ENCODE measurements at regions not wholly inside any gene's neighbourhood (a gene's known extent, or its start where the extent isn't known, plus 50 kb on each side); places are given as distances from the start of the nearest gene placed in this dataset.

DNA sequence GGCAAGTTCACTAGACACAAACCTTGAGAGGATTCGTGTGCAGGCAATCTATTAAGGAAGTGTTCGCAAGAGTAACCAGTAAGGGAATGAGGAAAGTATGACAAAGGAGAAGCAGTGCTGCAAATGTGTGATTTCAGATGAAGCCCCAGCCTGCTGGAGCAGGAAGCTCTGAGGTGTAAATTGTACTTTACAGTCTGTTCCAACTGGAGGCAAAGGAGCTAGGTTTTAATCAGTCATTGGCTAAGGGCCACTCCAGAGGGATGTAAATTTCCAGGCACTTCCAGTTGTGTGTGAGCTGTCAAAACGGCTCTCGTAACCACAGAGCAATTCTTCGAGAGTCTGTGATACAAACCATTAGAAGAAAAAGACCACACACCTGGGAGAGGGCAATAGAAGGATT lies 359.5 kb upstream of the FAM98A start:
- no peaks in the 10 kb centered on the region for H3K79me1 ChIP-seq (ENCODE audit: low read depth, low read length)
- no peak for FAIRE-seq
- no peak overlapping the region for H3K4me3 ChIP-seq (ENCODE audit: extremely low read depth in 1 of 4, insufficient read depth in 2 of 4, low read depth in 3 of 4, low read length in 4 of 4)
- no peak overlapping the region for H2AK5ac ChIP-seq (ENCODE audit: low read depth, low read length)
- DNase-seq (ENCODE audit: low read depth in 1 of 2, low spot score in 2 of 2), result no peak
- H2BK15ac ChIP-seq (ENCODE audit: low read length), result no peak overlapping the region
- H3K9me3 ChIP-seq (ENCODE audit: insufficient read depth in 2 of 2, low read depth in 1 of 2, low read length in 1 of 2), result no peaks in the 10 kb centered on the region
- no peaks in the 10 kb centered on the region for H3K79me2 ChIP-seq (ENCODE audit: control insufficient read depth in 1 of 2, insufficient read depth in 2 of 2, low read length in 2 of 2)
- no peak overlapping the region for H4K8ac ChIP-seq (ENCODE audit: extremely low read depth, insufficient read depth, low read length)
- H3K4ac ChIP-seq (replicated peaks; ENCODE audit: insufficient read length, low read depth, low read length), result no peak overlapping the region
- CTCF ChIA-PET (ENCODE audit: partially characterized antibody), result no interaction called here
- no peaks in the 10 kb centered on the region for H3K36me3 ChIP-seq (ENCODE audit: control insufficient read depth in 2 of 4, insufficient read depth in 4 of 4, low read length in 3 of 4)
- H3K23ac ChIP-seq (ENCODE audit: insufficient read length), result no peak overlapping the region
- no peak overlapping the region for H3K14ac ChIP-seq (ENCODE audit: insufficient read length)
- POLR2A ChIA-PET (ENCODE audit: partially characterized antibody), result no interaction called here
- H2BK12ac ChIP-seq (ENCODE audit: low read depth, low read length), result no peak overlapping the region
- H3K56ac ChIP-seq (replicated peaks; ENCODE audit: insufficient read length, low read depth, low read length), result no peak overlapping the region
- H2BK5ac ChIP-seq (ENCODE audit: low read depth, low read length), result no peak overlapping the region
- H4K91ac ChIP-seq (replicated peaks; ENCODE audit: insufficient read length, low read length), result no peak overlapping the region
- H3K27ac ChIP-seq (ENCODE audit: low read depth, low read length), result no peak overlapping the region
- H3K18ac ChIP-seq (ENCODE audit: extremely low read depth, low read length), result no peak overlapping the region
- H3K4me1 ChIP-seq (replicated peaks in 1 of 4; ENCODE audit: control insufficient read depth in 3 of 4, insufficient read depth in 4 of 4, low read length in 3 of 4), result no peaks in the 10 kb centered on the region
- WGBS, 2 experiments (ENCODE audit: extremely low coverage in 1 of 2, insufficient coverage in 1 of 2, insufficient read length in 1 of 2, insufficient replicate concordance in 2 of 2, low coverage in 1 of 2, low lambda C conversion rate in 2 of 2, missing lambda C conversion rate in 1 of 2), result 84% methylated on average over 5 of the region's 5 CpGs; no CpG with 5 or more reads in 1 of the 2 experiments
- H3K9ac ChIP-seq (replicated peaks in 1 of 4; ENCODE audit: extremely low read depth in 1 of 4, low read depth in 3 of 4, low read length in 3 of 4), result no peak overlapping the region
- H2BK120ac ChIP-seq (replicated peaks; ENCODE audit: low read depth, low read length), result no peak overlapping the region
- H2BK20ac ChIP-seq (ENCODE audit: low read length), result no peak overlapping the region
- no peaks in the 10 kb centered on the region for H4K20me1 ChIP-seq (replicated peaks in 1 of 2; ENCODE audit: control insufficient read depth in 1 of 2, insufficient read depth in 2 of 2, low read length in 2 of 2)
- H3K27me3 ChIP-seq (replicated peaks in 1 of 4; ENCODE audit: control insufficient read depth in 3 of 4, extremely low read depth in 1 of 4, insufficient read depth in 3 of 4, low read length in 3 of 4), result no peaks in the 10 kb centered on the region
- no peaks in the 10 kb centered on the region; the same call in 1 of the 2 replicates for H3K23me2 ChIP-seq (ENCODE audit: low read depth, low read length)
- H2AFZ ChIP-seq (ENCODE audit: low read length), result no peak overlapping the region
- no peak overlapping the region for H4K5ac ChIP-seq (ENCODE audit: insufficient read length, low read depth, low read length)
- H3K4me2 ChIP-seq (ENCODE audit: insufficient read depth in 1 of 2, low read depth in 2 of 2, low read length in 2 of 2), result no peak overlapping the region
- TF ChIP-seq ZNF274 (IDR thresholded peaks at IDR 0.05; ENCODE audit: borderline replicate concordance, extremely low read depth, low read length) (no peak), SP1 (IDR thresholded peaks at IDR 0.05; ENCODE audit: low read depth, low read length) (no peak), BACH1 (IDR thresholded peaks at IDR 0.05; ENCODE audit: low read length) (no peak), SP2 (IDR thresholded peaks at IDR 0.05; ENCODE audit: low read length) (no peak), SIRT6 (IDR thresholded peaks at IDR 0.05; ENCODE audit: low read length) (no peak), JUN (IDR thresholded peaks at IDR 0.05; ENCODE audit: low read depth, low read length) (no peak), POLR2A (IDR thresholded peaks at IDR 0.05; ENCODE audit: control extremely low read depth in 1 of 2, low read depth in 2 of 2, low read length in 2 of 2) (no peak), RFX5 (IDR thresholded peaks at IDR 0.05; ENCODE audit: borderline replicate concordance, low read depth, low read length) (no peak), CTBP2 (IDR thresholded peaks at IDR 0.05; ENCODE audit: borderline replicate concordance, insufficient read depth, insufficient read length, low read length) (no peak), RXRA (IDR thresholded peaks at IDR 0.05; ENCODE audit: insufficient read depth, low read depth, low read length) (no peak), EP300 (IDR thresholded peaks at IDR 0.05; ENCODE audit: borderline replicate concordance in 1 of 2, low read depth in 2 of 2, low read length in 2 of 2) (no peak), KDM5A (IDR thresholded peaks at IDR 0.05; ENCODE audit: low read length) (no peak), JUND (IDR thresholded peaks at IDR 0.05; ENCODE audit: low read length) (no peak)
- TF ChIP-seq, protein P1, sequence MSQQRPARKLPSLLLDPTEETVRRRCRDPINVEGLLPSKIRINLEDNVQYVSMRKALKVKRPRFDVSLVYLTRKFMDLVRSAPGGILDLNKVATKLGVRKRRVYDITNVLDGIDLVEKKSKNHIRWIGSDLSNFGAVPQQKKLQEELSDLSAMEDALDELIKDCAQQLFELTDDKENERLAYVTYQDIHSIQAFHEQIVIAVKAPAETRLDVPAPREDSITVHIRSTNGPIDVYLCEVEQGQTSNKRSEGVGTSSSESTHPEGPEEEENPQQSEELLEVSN (IDR thresholded peaks at IDR 0.05), result no peak

All from H1 (cell line).